H1 (cell line): ENCODE measurements at regions not wholly inside any gene's neighbourhood (a gene's known extent, or its start where the extent isn't known, plus 50 kb on each side); places are given as distances from the start of the nearest gene placed in this dataset.

Experiments
- CTCF ChIA-PET: fragments of 300-600 bp; sonication (Branson Sonifier 250); formaldehyde crosslinking; loops from one replicate; lab custom pipeline; 2021; ENCODE audit not compliant: partially characterized antibody; lab: Charles Lee
- POLR2A ChIA-PET: fragments of 300-600 bp; sonication (Branson Sonifier 250); formaldehyde crosslinking; loops from one replicate; lab custom pipeline; 2021; ENCODE audit warnings: inconsistent platforms; ENCODE audit not compliant: partially characterized antibody; lab: Charles Lee
- DNase-seq, 2 experiments: peaks; one replicate each; pipeline versions ENCODE4 v3.0.0 to v3.0.0-alpha.2; 2010 to 2022; ENCODE audit warnings: low spot score in 2 of 2, low read depth in 1 of 2, mixed read lengths in 1 of 2
- FAIRE-seq: peaks from 2 replicates; lab custom pipeline; 2011; peaks lifted over from hg19 to GRCh38; lab: Jason Lieb, UNC
- H2AFZ ChIP-seq: 2 replicates; pipeline ENCODE4 v1.8.1; 2012; ENCODE audit warnings: low read length, inconsistent platforms
- H2AK5ac ChIP-seq: 2 replicates; pipeline ENCODE4 v1.6.1; 2013; ENCODE audit warnings: low read depth, low read length
- H2BK120ac ChIP-seq: replicated peaks from 2 replicates; pipeline ENCODE3; 2013; ENCODE audit warnings: low read depth, low read length, inconsistent platforms
- H2BK12ac ChIP-seq: 2 replicates; pipeline ENCODE4 v1.6.1; 2013; ENCODE audit warnings: low read depth, low read length
- H2BK15ac ChIP-seq: 2 replicates; pipeline ENCODE4 v1.6.1; 2013; ENCODE audit warnings: low read length
- H2BK20ac ChIP-seq: 2 replicates; pipeline ENCODE4 v1.6.1; 2013; ENCODE audit warnings: low read length
- H2BK5ac ChIP-seq: 2 replicates; pipeline ENCODE4 v1.6.1; 2013; ENCODE audit warnings: low read depth, low read length
- H3K14ac ChIP-seq: 2 replicates; pipeline ENCODE4 v1.6.1; 2013; ENCODE audit warnings: inconsistent platforms; ENCODE audit not compliant: insufficient read length
- H3K18ac ChIP-seq: 2 replicates; pipeline ENCODE4 v1.6.1; 2013; ENCODE audit warnings: low read length; ENCODE audit errors: extremely low read depth
- H3K23ac ChIP-seq: 2 replicates; pipeline ENCODE4 v1.6.1; 2013; ENCODE audit warnings: inconsistent platforms; ENCODE audit not compliant: insufficient read length
- H3K23me2 ChIP-seq: 2 replicates; pipeline ENCODE4 v1.6.1; 2013; ENCODE audit warnings: low read depth, low read length
- H3K27ac ChIP-seq: 2 replicates; pipeline ENCODE4 v1.6.1; 2011; ENCODE audit warnings: low read depth, low read length, inconsistent platforms
- H3K27me3 ChIP-seq, 4 experiments: replicated peaks in 1 of 4; 1 replicate in 1 of 4; 2 replicates in 3 of 4; pipeline versions ENCODE4 v1.6.1 to v1.8.1; 2011 to 2013; ENCODE audit warnings: low read length in 3 of 4, mild to moderate bottlenecking in 3 of 4, inconsistent platforms in 2 of 4, mixed read lengths in 2 of 4, moderate library complexity in 1 of 4; ENCODE audit not compliant: control insufficient read depth in 3 of 4, insufficient read depth in 3 of 4; ENCODE audit errors: extremely low read depth in 1 of 4
- H3K36me3 ChIP-seq, 4 experiments: 2 replicates each; pipeline versions ENCODE4 v1.6.1 to v1.8.1; 2011 to 2013; ENCODE audit warnings: mild to moderate bottlenecking in 4 of 4, low read length in 3 of 4, moderate library complexity in 2 of 4, control low read depth in 1 of 4, inconsistent platforms in 1 of 4; ENCODE audit not compliant: insufficient read depth in 4 of 4, control insufficient read depth in 2 of 4
- H3K4ac ChIP-seq: replicated peaks from 2 replicates; pipeline ENCODE3; 2013; ENCODE audit warnings: low read length, low read depth, mixed read lengths, inconsistent platforms; ENCODE audit not compliant: insufficient read length
- H3K4me1 ChIP-seq, 4 experiments: replicated peaks in 1 of 4; 1 replicate in 1 of 4; 2 replicates in 3 of 4; pipeline versions ENCODE4 v1.6.1 to v1.8.1; 2011 to 2013; ENCODE audit warnings: low read length in 3 of 4, inconsistent platforms in 2 of 4, mixed read lengths in 1 of 4; ENCODE audit not compliant: insufficient read depth in 4 of 4, control insufficient read depth in 3 of 4
- H3K4me2 ChIP-seq, 2 experiments: 2 replicates each; pipeline versions ENCODE4 v1.6.1 to v1.8.1; 2011 to 2013; ENCODE audit warnings: low read depth in 2 of 2, low read length in 2 of 2, control low read depth in 1 of 2, inconsistent platforms in 1 of 2, mild to moderate bottlenecking in 1 of 2; ENCODE audit not compliant: insufficient read depth in 1 of 2
- H3K4me3 ChIP-seq, 4 experiments: fragments of 200-600, 300-600 bp in 1 of 4; sonication (generic), shearing (Covaris generic), sonication (Bioruptor Twin) in 1 of 4; 2 replicates each; pipeline versions ENCODE4 v1.5.1 to v1.8.1; 2011 to 2016; ENCODE audit warnings: low read length in 4 of 4, low read depth in 3 of 4, control low read depth in 2 of 4, inconsistent platforms in 2 of 4, mild to moderate bottlenecking in 2 of 4, mixed read lengths in 1 of 4, moderate library complexity in 1 of 4; ENCODE audit not compliant: insufficient read depth in 2 of 4; ENCODE audit errors: extremely low read depth in 1 of 4
- H3K56ac ChIP-seq: replicated peaks from 2 replicates; pipeline ENCODE3; 2013; ENCODE audit warnings: low read depth, mild to moderate bottlenecking, mixed read lengths, low read length, inconsistent platforms; ENCODE audit not compliant: insufficient read length
- H3K79me1 ChIP-seq: 2 replicates; pipeline ENCODE4 v1.6.1; 2013; ENCODE audit warnings: low read depth, low read length, control low read depth
- H3K79me2 ChIP-seq, 2 experiments: 2 replicates each; pipeline versions ENCODE4 v1.6.1 to v1.8.1; 2012 to 2013; ENCODE audit warnings: low read length in 2 of 2, mild to moderate bottlenecking in 2 of 2, inconsistent platforms in 1 of 2; ENCODE audit not compliant: insufficient read depth in 2 of 2, control insufficient read depth in 1 of 2
- H3K9ac ChIP-seq, 4 experiments: replicated peaks in 1 of 4; 1 replicate in 1 of 4; 2 replicates in 3 of 4; pipeline versions ENCODE4 v1.6.1 to v1.8.1; 2011 to 2013; ENCODE audit warnings: low read depth in 3 of 4, low read length in 3 of 4, control low read depth in 2 of 4, mild to moderate bottlenecking in 2 of 4, moderate library complexity in 2 of 4, inconsistent platforms in 1 of 4; ENCODE audit errors: extremely low read depth in 1 of 4
- H3K9me3 ChIP-seq, 2 experiments: 2 replicates each; pipeline versions ENCODE4 v1.6.1 to v1.8.1; 2012 to 2013; ENCODE audit warnings: mild to moderate bottlenecking in 2 of 2, moderate library complexity in 2 of 2, control low read depth in 1 of 2, inconsistent platforms in 1 of 2, low read depth in 1 of 2, low read length in 1 of 2, mixed read lengths in 1 of 2; ENCODE audit not compliant: insufficient read depth in 2 of 2
- H4K20me1 ChIP-seq, 2 experiments: replicated peaks in 1 of 2; 2 replicates each; pipeline versions ENCODE3 to v1.8.1; 2011 to 2013; ENCODE audit warnings: inconsistent platforms in 2 of 2, low read length in 2 of 2, mild to moderate bottlenecking in 1 of 2; ENCODE audit not compliant: insufficient read depth in 2 of 2, control insufficient read depth in 1 of 2
- H4K5ac ChIP-seq: 2 replicates; pipeline ENCODE4 v1.6.1; 2013; ENCODE audit warnings: low read length, low read depth, mixed read lengths, inconsistent platforms; ENCODE audit not compliant: insufficient read length
- H4K8ac ChIP-seq: 2 replicates; pipeline ENCODE4 v1.8.0; 2013; ENCODE audit warnings: mild to moderate bottlenecking, moderate library complexity, low read length, inconsistent platforms; ENCODE audit not compliant: insufficient read depth; ENCODE audit errors: extremely low read depth
- H4K91ac ChIP-seq: replicated peaks from 2 replicates; pipeline ENCODE3; 2013; ENCODE audit warnings: low read length, mixed read lengths, inconsistent platforms; ENCODE audit not compliant: insufficient read length
- CHD1 ChIP-seq: IDR thresholded peaks from 2 replicates; pipeline ENCODE4 v1.6.1; 2012; ENCODE audit warnings: low read depth, low read length, improper control_type of control experiment
- SIN3A ChIP-seq, 2 experiments: IDR thresholded peaks in 1 of 2; conservative IDR thresholded peaks in 1 of 2; 2 replicates each; pipeline ENCODE4 v1.6.1; 2011 to 2012; ENCODE audit warnings: low read length in 2 of 2, improper control_type of control experiment in 1 of 2, low read depth in 1 of 2, mild to moderate bottlenecking in 1 of 2
- SIRT6 ChIP-seq: IDR thresholded peaks from one replicate; pipeline ENCODE4 v1.7.1; 2012; ENCODE audit warnings: low read length, inconsistent platforms
- SP2 ChIP-seq: IDR thresholded peaks from 2 replicates; pipeline ENCODE4 v1.6.1; 2012; ENCODE audit warnings: mild to moderate bottlenecking, low read length, inconsistent platforms
- YY1 ChIP-seq: IDR thresholded peaks from 2 replicates; pipeline ENCODE4 v1.6.1; 2011; ENCODE audit warnings: low read depth, mild to moderate bottlenecking, low read length
- WGBS, 2 experiments: shearing (Covaris generic) in 1 of 2; methylation state at CpG; one replicate each; pipeline versions ENCODE4 v1.1.6 to v1.1.7; 2013 to 2015; ENCODE audit warnings: low lambda C conversion rate in 2 of 2, mixed read lengths in 2 of 2, inconsistent platforms in 1 of 2, low coverage in 1 of 2, missing lambda C conversion rate in 1 of 2; ENCODE audit not compliant: insufficient replicate concordance in 2 of 2, insufficient coverage in 1 of 2, insufficient read length in 1 of 2; ENCODE audit errors: extremely low coverage in 1 of 2, missing lambda C conversion rate in 1 of 2; 5-methylcytosine and 5-hydroxymethylcytosine counted together

GRCh38 chr16:6704306-6704930, 628.2 kb upstream of the RBFOX1 start:
- Histone ChIP-seq H4K20me1 (no peaks in the 10 kb centered on the region), H3K4me2 (no peak overlapping the region), H3K4ac (no peak overlapping the region), H3K27ac (no peak overlapping the region), H2BK15ac (no peak overlapping the region), H3K79me1 (no peaks in the 10 kb centered on the region), H3K14ac (no peak overlapping the region), H2AK5ac (no peak overlapping the region), H3K27me3 (no peaks in the 10 kb centered on the region), H3K23me2 (no peaks in the 10 kb centered on the region), H3K9ac (no peak overlapping the region), H3K79me2 (no peaks in the 10 kb centered on the region), H3K18ac (no peak overlapping the region), H2BK12ac (no peak overlapping the region), H2BK20ac (no peak overlapping the region), H2AFZ (0 out of 2 replicates have a peak overlapping the region, but pooled peaks have one; percentile 23), H2BK120ac (no peak overlapping the region), H2BK5ac (no peak overlapping the region), H4K5ac (no peak overlapping the region), H4K91ac (no peak overlapping the region), H3K9me3 (no peaks in the 10 kb centered on the region), H4K8ac (0 out of 2 replicates have a peak overlapping the region, but pooled peaks have one; percentile 28), H3K4me1 (peaks cover 0 to 3% (median 0%) of the 10 kb centered on the region in 4 experiments; a peak in 2 of 7 replicates), H3K23ac (no peak overlapping the region), H3K4me3 (no peak overlapping the region), H3K36me3 (no peaks in the 10 kb centered on the region), H3K56ac (no peak overlapping the region)
- FAIRE-seq (no peak), DNase-seq (no peak)
- 72% methylated on average over 7 of the region's 7 CpGs; no CpG with 5 or more reads in 1 of the 2 experiments for WGBS, 2 experiments
- ChIA-PET POLR2A (no interaction called here), CTCF (interaction anchor here (1.3 to 2.7 kb wide), 4 partner anchors 9 to 267 kb away, joined by 5 to 10 read pairs (median 8); no protein-coding TSS in a partner anchor)
- TF ChIP-seq YY1 (no peak), SIN3A (conservative IDR thresholded peaks at IDR 0.05 in 1 of 2, IDR thresholded peaks at IDR 0.05 in 1 of 2; ENCODE audit: low read depth in 1 of 2, low read length in 2 of 2) (no peak), SIRT6 (no peak), SP2 (no peak), CHD1 (no peak)
